Stimulated activated CD8-positive, alpha-beta memory T cell treated with anti-CD3 and anti-CD28 coated beads, Interleukin-7, amount 100 ng/mL, for 24 hours (primary cell): ENCODE measurements at regions not wholly inside any gene's neighbourhood (a gene's known extent, or its start where the extent isn't known, plus 50 kb on each side); places are given as distances from the start of the nearest gene placed in this dataset.
"Not testable (repeated sequence)": the region's sequence is repeated elsewhere in the genome, so short reads cannot be mapped to it uniquely, and the experiment has no call there.

Experiments
- DNase-seq: peaks from one replicate; pipeline ENCODE4 v3.0.0-alpha.2; 2020; ENCODE audit warnings: low read depth

GRCh38 chr3:112736805-112737566 is 96.0 kb upstream of the CCDC80 start:
- no peak for DNase-seq

- no peak for DNase-seq
These were observed 95.4 kb upstream of the CCDC80 start for GRCh38 chr3:112736386-112736785.

GRCh38 chr3:112735926-112736325 is 95.0 kb upstream of the CCDC80 start:
- no peak for DNase-seq

- peak; percentile 36 for DNase-seq
These were observed 93.9 kb upstream of the CCDC80 start for GRCh38 chr3:112734736-112735350.

GRCh38 chr3:112734171-112734570 is 93.2 kb upstream of the CCDC80 start:
- no peak for DNase-seq

- no peak for DNase-seq
These were observed 89.3 kb upstream of the CCDC80 start for GRCh38 chr3:112730210-112730609.

GRCh38 chr3:112721231-112721630 is 80.3 kb upstream of the CCDC80 start:
- DNase-seq = no peak

- DNase-seq = no peak
These were observed 78.0 kb upstream of the CCDC80 start for GRCh38 chr3:112718967-112719366.

GRCh38 chr3:112718516-112718915 is 77.6 kb upstream of the CCDC80 start:
- DNase-seq = no peak

GRCh38 chr3:112709911-112710310 is 69.0 kb upstream of the CCDC80 start:
- DNase-seq = no peak

- DNase-seq = no peak
These were observed 58.6 kb upstream of the CCDC80 start for GRCh38 chr3:112699436-112699978.

GRCh38 chr3:112698442-112698841 is 57.5 kb upstream of the CCDC80 start:
- DNase-seq = not testable (repeated sequence)

- DNase-seq = not testable (repeated sequence)
These were observed 55.3 kb upstream of the CCDC80 start for GRCh38 chr3:112696244-112696643.

GRCh38 chr3:112695377-112696108 is 54.6 kb upstream of the CCDC80 start:
- DNase-seq = not testable (repeated sequence)

GRCh38 chr3:112694906-112695305 is 54.0 kb upstream of the CCDC80 start:
- not testable (repeated sequence) for DNase-seq

- no peak for DNase-seq
These were observed 52.2 kb upstream of the CCDC80 start for GRCh38 chr3:112693186-112693585.
